Stomach (tissue), 8 donors: ENCODE measurements at regions not wholly inside any gene's neighbourhood (a gene's known extent, or its start where the extent isn't known, plus 50 kb on each side); places are given as distances from the start of the nearest gene placed in this dataset.
A peak's percentile ranks its signal among the peaks of the same experiment; 100 is the strongest.

ENCODE experiments used
- DNase-seq, 2 donors: peaks; one replicate each; pipeline versions ENCODE4 v3.0.0 to v3.0.0-alpha.2; 2013 to 2019
- H3K27ac ChIP-seq, 5 donors: fragments of 200-600 bp in 4 of 5; sonication (generic) in 4 of 5; one replicate each; pipeline ENCODE4 v1.5.1; 2013 to 2019; ENCODE audit warnings: mild to moderate bottlenecking in 1 of 5, moderate library complexity in 1 of 5
- H3K27me3 ChIP-seq, 3 donors: fragments of 200-600 bp; sonication (generic); one replicate each; pipeline ENCODE4 v1.5.1; 2017 to 2019; ENCODE audit warnings: mixed run types in 1 of 3
- H3K36me3 ChIP-seq, 4 donors: fragments of 200-600 bp; sonication (generic); 1 replicate in 3 of 4; 2 replicates in 1 of 4; pipeline ENCODE4 v1.5.1; 2016 to 2019
- H3K4me1 ChIP-seq, 4 donors: fragments of 200-600 bp; sonication (generic); one replicate each; pipeline ENCODE4 v1.5.1; 2016 to 2019
- H3K4me3 ChIP-seq, 4 donors: fragments of 200-600 bp; sonication (generic) in 3 of 4; one replicate each; pipeline ENCODE4 v1.5.1; 2016 to 2019; ENCODE audit warnings: mild to moderate bottlenecking in 1 of 4
- H3K9me3 ChIP-seq, 4 donors: fragments of 200-600 bp; sonication (generic); one replicate each; pipeline ENCODE4 v1.5.1; 2016 to 2019
- CTCF ChIP-seq, 7 experiments: fragments of 450-650 bp in 4 of 7; fragments of 200-600 bp in 3 of 7; sonication (generic) in 3 of 7; IDR thresholded peaks; one replicate each; pipeline ENCODE4 v1.5.1; 2016 to 2019; ENCODE audit warnings: antibody characterized with exemption in 7 of 7, control low read depth in 2 of 7, mild to moderate bottlenecking in 1 of 7
- EP300 ChIP-seq: sonication (generic); formaldehyde crosslinking; IDR thresholded peaks from one replicate; pipeline ENCODE4 v1.6.1; 2017; ENCODE audit warnings: antibody characterized with exemption
- POLR2A ChIP-seq, 4 donors: fragments of 450-650 bp; IDR thresholded peaks; one replicate each; pipeline ENCODE4 v1.6.1; 2016; ENCODE audit warnings: antibody characterized with exemption in 4 of 4, control low read depth in 2 of 4, mild to moderate bottlenecking in 1 of 4, moderate library complexity in 1 of 4
- POLR2AphosphoS5 ChIP-seq, 3 donors: sonication (generic); formaldehyde crosslinking; IDR thresholded peaks; one replicate each; pipeline ENCODE4 v1.6.1; 2016; ENCODE audit warnings: antibody characterized with exemption in 3 of 3
- WGBS, 5 donors: extraction: QIAGEN DNeasy Blood & Tissue Kit in 3 of 5; methylation state at CpG; one replicate each; pipeline versions ENCODE4 v1.1.5 to v1.1.7; 2013 to 2018; 5-methylcytosine and 5-hydroxymethylcytosine counted together
- intact Hi-C: fragments of 100-400 bp; cut with DNase I; formaldehyde crosslinking; loops from one replicate; pipeline ENCODE4 v1.15.1; 2023; ENCODE audit warnings: low total_unique reads
- donor health status: healthy with polysubstance abuse.
- donor health status: Bipolar disorder and iron deficiency.
- donor health status: healthy.

DNA sequence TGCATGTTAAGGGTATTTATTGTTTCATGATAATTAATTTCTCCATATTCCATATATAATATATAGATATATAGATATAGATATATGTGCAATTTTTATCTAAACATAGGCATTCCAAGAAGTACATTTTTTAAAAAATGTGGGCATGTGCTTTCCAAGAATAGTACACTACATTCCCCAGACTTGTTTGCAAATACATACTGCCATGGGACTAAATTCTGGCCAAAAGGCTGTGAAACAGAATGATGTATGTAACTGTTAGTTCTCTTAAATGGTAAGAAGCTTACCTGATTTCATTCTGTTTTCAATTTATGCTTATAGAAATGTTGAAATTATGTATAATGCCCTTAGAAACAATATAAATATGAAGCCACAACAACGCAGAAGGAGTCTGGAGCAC, 503.2 kb upstream of the SPRY2 start:
- WGBS, 5 donors: 85 to 100% (median 94%) methylated on average over 1 of the region's 1 CpG
- TF ChIP-seq POLR2AphosphoS5 (IDR thresholded peaks at IDR 0.05) (no peak), EP300 (no peak), CTCF (IDR thresholded peaks at IDR 0.05) (no peak), POLR2A (IDR thresholded peaks at IDR 0.05) (no peak)
- Histone ChIP-seq H3K4me1 (no peaks in the 10 kb centered on the region), H3K9me3 (no peaks in the 10 kb centered on the region), H3K4me3 (no peak overlapping the region), H3K36me3 (no peaks in the 10 kb centered on the region), H3K27ac (no peak overlapping the region), H3K27me3 (no peaks in the 10 kb centered on the region)
- intact Hi-C loops: no loop called here
- no peak for DNase-seq

GRCh38 chr13:80841414-80841813, 500.5 kb upstream of the SPRY2 start:
- WGBS, 5 donors: 25 to 43% (median 35%) methylated on average over 1 of the region's 1 CpG
- peak in 1 of 2 donors; percentile 9 for DNase-seq
- intact Hi-C loops: no loop called here
- H3K9me3 ChIP-seq: peaks cover 0 to 8% (median 0%) of the 10 kb centered on the region in 4 donors
- no peaks in the 10 kb centered on the region for H3K27me3 ChIP-seq
- H3K27ac ChIP-seq: no peak overlapping the region
- no peaks in the 10 kb centered on the region for H3K4me1 ChIP-seq
- no peak overlapping the region for H3K4me3 ChIP-seq
- TF ChIP-seq POLR2AphosphoS5 (IDR thresholded peaks at IDR 0.05) (no peak), CTCF (IDR thresholded peaks at IDR 0.05) (no peak), POLR2A (IDR thresholded peaks at IDR 0.05) (no peak), EP300 (no peak)
- no peaks in the 10 kb centered on the region for H3K36me3 ChIP-seq

GRCh38 chr13:80840316-80840976, 499.5 kb upstream of the SPRY2 start:
- DNase-seq: peak in 1 of 2 donors; percentile 16
- H3K36me3 ChIP-seq: no peaks in the 10 kb centered on the region
- H3K4me3 ChIP-seq: no peak overlapping the region
- no peak for TF ChIP-seq POLR2AphosphoS5 (IDR thresholded peaks at IDR 0.05)
- no peak for TF ChIP-seq EP300
- WGBS, 5 donors: 38 to 60% (median 46%) methylated on average over 7 of the region's 7 CpGs
- no peaks in the 10 kb centered on the region for H3K27me3 ChIP-seq
- H3K4me1 ChIP-seq: no peaks in the 10 kb centered on the region
- intact Hi-C loops: no loop called here
- H3K9me3 ChIP-seq: peaks cover 0 to 17% (median 0%) of the 10 kb centered on the region in 4 donors
- H3K27ac ChIP-seq: no peak overlapping the region

DNA sequence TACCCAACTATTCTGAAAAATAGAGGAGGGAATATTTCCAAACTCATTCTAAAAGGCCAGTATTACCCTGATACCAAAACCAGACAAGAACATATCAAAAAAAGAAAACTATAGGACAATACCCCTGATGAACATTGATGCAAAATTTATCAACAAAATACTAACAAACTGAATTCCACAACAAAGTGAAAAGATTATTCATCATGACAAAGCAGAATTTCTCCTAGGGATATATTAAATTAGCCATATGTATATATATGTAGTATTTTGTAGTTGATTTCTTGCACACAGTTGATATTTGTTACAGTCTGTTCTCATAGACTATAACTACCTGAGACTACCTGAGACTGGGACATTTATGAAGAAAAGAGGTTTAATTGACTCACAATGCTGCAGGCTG, 495.0 kb upstream of the SPRY2 start:
- Histone ChIP-seq H3K36me3 (no peaks in the 10 kb centered on the region), H3K4me1 (no peaks in the 10 kb centered on the region), H3K4me3 (no peak overlapping the region), H3K9me3 (peaks cover 3 to 35% (median 18%) of the 10 kb centered on the region in 4 donors), H3K27me3 (no peaks in the 10 kb centered on the region), H3K27ac (no peak overlapping the region)
- TF ChIP-seq POLR2AphosphoS5 (IDR thresholded peaks at IDR 0.05): no peak
- no peak for TF ChIP-seq POLR2A (IDR thresholded peaks at IDR 0.05)
- no peak for TF ChIP-seq EP300
- no peak for TF ChIP-seq CTCF (IDR thresholded peaks at IDR 0.05)
- no peak for DNase-seq
- intact Hi-C loops: no loop called here

DNA sequence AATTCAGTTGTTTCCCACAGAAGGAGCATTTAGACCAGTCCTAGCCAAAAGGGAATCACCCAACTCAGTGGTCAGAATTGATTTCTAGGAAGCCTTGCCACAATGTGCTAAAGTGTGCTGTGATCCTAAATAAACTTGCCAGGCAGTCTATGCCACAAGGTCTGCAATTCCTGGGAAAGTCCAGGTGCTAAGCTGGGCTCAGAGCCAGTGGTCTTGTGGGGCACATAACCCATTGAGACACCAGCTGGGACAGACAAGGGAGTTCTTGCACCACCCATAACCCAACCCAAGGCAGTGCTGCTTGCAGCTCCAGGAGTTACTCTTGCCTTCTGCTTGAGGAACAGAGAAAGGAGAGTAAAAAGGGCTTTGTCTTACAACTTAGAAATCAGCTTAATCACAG, 489.5 kb upstream of the SPRY2 start:
- DNase-seq: no peak
- no peaks in the 10 kb centered on the region for H3K4me1 ChIP-seq
- no peak overlapping the region for H3K27ac ChIP-seq
- TF ChIP-seq POLR2AphosphoS5 (IDR thresholded peaks at IDR 0.05): no peak
- TF ChIP-seq POLR2A (IDR thresholded peaks at IDR 0.05): no peak
- no peak for TF ChIP-seq CTCF (IDR thresholded peaks at IDR 0.05)
- TF ChIP-seq EP300: no peak
- no peaks in the 10 kb centered on the region for H3K36me3 ChIP-seq
- H3K27me3 ChIP-seq: no peaks in the 10 kb centered on the region
- H3K4me3 ChIP-seq: no peak overlapping the region
- intact Hi-C loops: no loop called here
- H3K9me3 ChIP-seq: peaks cover 3 to 51% (median 28%) of the 10 kb centered on the region in 4 donors
